HK-2 (cell line): ENCODE measurements at regions not wholly inside any gene's neighbourhood (a gene's known extent, or its start where the extent isn't known, plus 50 kb on each side); places are given as distances from the start of the nearest gene placed in this dataset.

Experiments
- DNase-seq: peaks from one replicate; pipeline ENCODE4 v3.0.0-alpha.2; 2018; ENCODE audit not compliant: unreplicated experiment

GRCh38 chr7:96410126-96410839, 88.4 kb upstream of the SLC25A13 start:
- DNase-seq = no peak

- DNase-seq = no peak
Observed at GRCh38 chr7:96408881-96409280, 87.0 kb upstream of the SLC25A13 start.

- DNase-seq = no peak
Observed at GRCh38 chr7:96407427-96407826, 85.5 kb upstream of the SLC25A13 start.

GRCh38 chr7:96402913-96403312, 81.0 kb upstream of the SLC25A13 start:
- DNase-seq = no peak

GRCh38 chr7:96401200-96401599, 79.3 kb upstream of the SLC25A13 start:
- DNase-seq = no peak

- no peak for DNase-seq
Observed at GRCh38 chr7:96400518-96400917, 78.6 kb upstream of the SLC25A13 start.

- DNase-seq = no peak
Observed at GRCh38 chr7:96400001-96400400, 78.1 kb upstream of the SLC25A13 start.

- peak; percentile 41 for DNase-seq
Observed at GRCh38 chr7:96397936-96398598, 76.2 kb upstream of the SLC25A13 start.

GRCh38 chr7:96388620-96389383, 66.9 kb upstream of the SLC25A13 start:
- DNase-seq = peak; percentile 49

GRCh38 chr7:96388166-96388565, 66.3 kb upstream of the SLC25A13 start:
- no peak for DNase-seq

- no peak for DNase-seq
Observed at GRCh38 chr7:96380111-96380512, 58.2 kb upstream of the SLC25A13 start.

GRCh38 chr7:96377399-96377798, 55.5 kb upstream of the SLC25A13 start:
- DNase-seq = no peak
